AG09319 (cell line): ENCODE measurements at regions not wholly inside any gene's neighbourhood (a gene's known extent, or its start where the extent isn't known, plus 50 kb on each side); places are given as distances from the start of the nearest gene placed in this dataset.

Source experiments
- DNase-seq: peaks from one replicate; pipeline ENCODE4 v3.0.0-alpha.2; 2010; ENCODE audit warnings: low read depth; ENCODE audit errors: extremely low read depth
- TF ChIP-seq, protein P1 (sequence below): IDR thresholded peaks from 2 replicates; pipeline ENCODE4 v1.5.1; 2011; ENCODE audit warnings: low read depth, mild to moderate bottlenecking, inconsistent platforms, low read length, moderate library complexity

DNA sequence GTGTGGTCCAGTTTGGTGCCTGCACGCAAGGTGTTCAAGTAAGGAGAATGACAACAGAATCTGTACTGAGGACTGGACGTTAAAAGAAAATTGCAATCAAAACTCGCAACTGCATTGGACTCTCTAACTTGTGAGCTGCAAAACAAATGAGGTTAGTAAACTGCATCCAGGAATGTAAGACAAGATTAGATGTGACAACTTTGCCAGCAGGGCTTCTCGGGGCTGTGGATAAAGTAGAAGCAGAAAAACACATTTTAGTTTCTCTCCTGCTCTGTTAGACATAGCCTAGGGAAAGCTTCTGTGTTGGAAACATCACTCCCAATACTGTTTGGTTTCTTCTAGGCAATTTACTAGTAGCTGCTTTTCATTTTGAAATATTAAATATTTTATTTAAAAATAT lies 338.2 kb upstream of the NAV3 start:
- TF ChIP-seq, protein P1, sequence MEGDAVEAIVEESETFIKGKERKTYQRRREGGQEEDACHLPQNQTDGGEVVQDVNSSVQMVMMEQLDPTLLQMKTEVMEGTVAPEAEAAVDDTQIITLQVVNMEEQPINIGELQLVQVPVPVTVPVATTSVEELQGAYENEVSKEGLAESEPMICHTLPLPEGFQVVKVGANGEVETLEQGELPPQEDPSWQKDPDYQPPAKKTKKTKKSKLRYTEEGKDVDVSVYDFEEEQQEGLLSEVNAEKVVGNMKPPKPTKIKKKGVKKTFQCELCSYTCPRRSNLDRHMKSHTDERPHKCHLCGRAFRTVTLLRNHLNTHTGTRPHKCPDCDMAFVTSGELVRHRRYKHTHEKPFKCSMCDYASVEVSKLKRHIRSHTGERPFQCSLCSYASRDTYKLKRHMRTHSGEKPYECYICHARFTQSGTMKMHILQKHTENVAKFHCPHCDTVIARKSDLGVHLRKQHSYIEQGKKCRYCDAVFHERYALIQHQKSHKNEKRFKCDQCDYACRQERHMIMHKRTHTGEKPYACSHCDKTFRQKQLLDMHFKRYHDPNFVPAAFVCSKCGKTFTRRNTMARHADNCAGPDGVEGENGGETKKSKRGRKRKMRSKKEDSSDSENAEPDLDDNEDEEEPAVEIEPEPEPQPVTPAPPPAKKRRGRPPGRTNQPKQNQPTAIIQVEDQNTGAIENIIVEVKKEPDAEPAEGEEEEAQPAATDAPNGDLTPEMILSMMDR, result no peak
- no peak for DNase-seq

DNA sequence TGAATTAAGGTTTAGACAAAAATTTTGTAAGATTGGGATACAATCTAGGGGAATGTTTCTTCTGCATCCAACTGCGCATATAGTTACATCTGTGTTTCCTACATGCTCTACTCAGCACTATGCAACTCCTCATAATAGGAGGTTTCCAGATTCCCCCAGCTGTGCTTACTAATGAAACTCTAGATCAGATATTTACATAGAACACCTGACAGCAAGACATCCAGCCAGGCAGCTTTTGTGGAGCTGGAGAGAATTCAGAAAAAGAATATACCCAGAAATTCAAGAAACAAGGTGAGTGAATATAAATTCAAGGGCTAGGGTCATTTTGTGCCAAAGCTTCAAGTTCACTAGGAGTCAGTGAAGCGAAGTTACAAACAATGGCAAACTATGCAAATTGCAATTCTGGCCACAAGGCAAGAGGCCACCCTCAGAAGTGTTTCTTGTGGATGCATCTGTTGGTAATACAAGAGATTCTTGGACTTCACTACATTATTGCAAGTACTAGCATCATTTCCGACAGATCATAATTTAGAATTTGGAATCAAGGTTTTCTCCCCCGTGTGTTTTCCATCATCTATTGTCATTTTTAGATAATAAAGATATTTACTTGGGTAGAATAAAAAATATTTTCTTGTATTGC lies 341.2 kb upstream of the NAV3 start:
- TF ChIP-seq, protein P1, result no peak
- DNase-seq, result no peak

DNA sequence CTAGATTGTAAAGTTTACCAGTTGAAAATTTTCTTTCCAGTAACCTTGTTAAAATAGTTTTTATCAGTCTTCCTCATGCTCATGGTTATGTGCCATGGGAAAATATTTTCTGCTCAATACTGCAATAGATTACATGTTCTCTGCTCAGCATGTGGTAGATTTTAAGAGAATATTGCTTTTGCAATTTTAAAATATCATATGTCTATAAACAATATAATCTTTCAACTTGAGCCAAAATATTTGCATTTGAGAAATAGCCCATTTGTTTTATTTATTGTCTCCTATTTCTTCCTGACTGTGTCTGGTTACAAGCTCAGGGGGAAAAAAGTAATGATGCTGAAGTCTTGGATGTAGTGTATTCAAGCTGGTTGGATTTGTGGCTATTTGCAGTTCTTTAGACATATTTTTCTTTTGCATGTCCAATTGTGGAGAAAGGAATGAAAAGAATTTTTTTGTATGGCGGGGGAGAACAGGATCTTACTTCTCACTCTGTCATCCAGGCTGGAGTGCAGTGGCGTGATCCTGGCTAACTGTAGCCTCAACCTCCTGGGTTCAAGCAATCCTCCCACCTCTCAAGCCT lies 342.6 kb upstream of the NAV3 start:
- TF ChIP-seq, protein P1, result no peak
- peak; percentile 32 for DNase-seq

DNA sequence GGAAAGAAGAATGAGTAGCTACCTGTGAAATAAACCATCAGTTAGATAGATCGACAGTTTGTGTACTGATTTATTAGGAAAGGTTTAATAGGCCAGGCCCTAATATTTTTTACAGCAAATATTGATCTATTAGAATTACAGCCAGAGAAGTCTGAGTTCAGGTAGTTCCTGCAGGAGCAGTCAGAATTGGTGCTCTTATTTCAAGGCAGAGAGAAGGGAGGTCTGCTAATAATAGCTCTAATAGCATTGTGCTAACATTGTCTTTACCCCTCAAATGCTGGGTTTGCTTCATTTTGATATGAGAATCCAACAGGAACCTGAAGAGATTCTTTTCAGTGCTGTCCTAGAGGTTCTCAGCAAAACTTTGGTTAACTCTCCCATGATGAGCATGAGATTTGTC lies 343.8 kb upstream of the NAV3 start:
- TF ChIP-seq, protein P1, result no peak
- DNase-seq, result no peak

DNA sequence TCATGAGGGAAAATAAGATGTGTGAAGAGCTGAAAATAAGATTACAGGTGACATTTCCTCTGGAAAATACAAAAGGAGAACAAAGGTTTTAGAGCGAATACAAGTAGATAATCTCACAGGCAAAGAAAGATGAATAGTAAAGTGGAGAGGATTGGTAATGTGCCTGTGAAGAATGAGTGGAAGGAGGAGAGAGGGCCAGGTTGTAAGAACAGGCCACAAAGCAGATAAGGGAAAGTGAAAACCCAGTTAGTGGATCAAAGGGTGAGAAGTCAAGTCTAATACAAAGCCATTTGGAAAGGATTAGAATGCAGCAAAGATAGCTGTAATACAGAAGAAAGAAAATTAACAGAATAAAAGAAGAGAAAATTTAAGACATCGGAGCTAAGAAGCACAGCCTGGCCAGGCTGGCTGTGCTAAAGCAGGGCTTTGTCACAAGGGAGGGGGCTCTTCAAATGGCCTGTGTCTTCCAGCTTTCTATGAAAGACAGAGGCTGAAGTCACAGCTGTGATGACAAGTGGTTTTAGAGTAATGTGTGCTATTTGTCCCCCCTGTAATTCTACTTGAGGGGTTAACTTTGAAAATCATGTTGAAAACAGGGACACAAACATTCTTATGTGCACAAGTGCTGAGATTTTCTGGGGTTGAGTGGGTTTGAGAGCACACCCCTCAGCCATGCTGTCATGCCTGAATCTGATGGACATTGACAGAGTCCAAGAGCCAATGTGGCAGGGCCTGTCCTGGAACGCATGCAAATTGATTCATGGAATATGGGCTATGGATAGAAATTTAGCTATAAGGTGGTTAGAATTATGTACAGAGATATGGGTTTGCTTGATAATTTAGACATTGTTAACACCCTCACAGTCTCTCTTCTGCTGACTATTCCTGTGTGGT lies 344.5 kb upstream of the NAV3 start:
- TF ChIP-seq, protein P1, result no peak
- DNase-seq, result no peak

DNA sequence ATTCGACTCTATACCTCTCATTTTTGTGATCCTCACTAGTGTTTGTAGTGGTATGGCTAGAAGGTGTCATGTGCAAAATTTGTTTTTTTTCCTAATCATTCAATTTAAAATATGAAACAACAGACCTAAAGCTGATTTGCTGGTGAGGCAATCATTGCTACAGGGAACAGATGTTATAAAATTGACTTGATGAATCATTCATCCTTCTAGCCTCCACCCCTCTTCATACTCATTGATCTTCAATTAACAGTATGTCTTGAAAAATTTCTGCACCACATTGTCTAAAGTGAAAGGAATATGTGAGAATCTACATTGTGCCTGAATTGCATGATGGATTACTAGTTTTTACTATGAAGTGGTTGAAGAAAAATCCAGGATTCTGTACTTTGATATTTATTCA lies 349.0 kb upstream of the NAV3 start:
- TF ChIP-seq, protein P1, result no peak
- DNase-seq, result no peak
